ENCODE measurements at regions not wholly inside any gene's neighbourhood (a gene's known extent, or its start where the extent isn't known, plus 50 kb on each side); places are given as distances from the start of the nearest gene placed in this dataset.

- TF ChIP-seq TAF1 (IDR thresholded peaks at IDR 0.05; ENCODE audit: control insufficient read depth, extremely low read depth, insufficient read depth, low read length, severe bottlenecking) (no peak), RAD21 (CRISPR knock-in tag; conservative IDR thresholded peaks at IDR 0.05 in 1 of 2, IDR thresholded peaks at IDR 0.05 in 1 of 2) (no peak), ZMIZ1 (IDR thresholded peaks at IDR 0.05; ENCODE audit: low read depth in 2 of 2, low read length in 2 of 2) (no peak), SP2 (IDR thresholded peaks at IDR 0.05; ENCODE audit: extremely low read depth, low read depth, low read length, poor library complexity, severe bottlenecking) (no peak), HNRNPK (IDR thresholded peaks at IDR 0.05; ENCODE audit: low read depth, low read length, poor library complexity, severe bottlenecking) (no peak), POLR2AphosphoS5 (IDR thresholded peaks at IDR 0.05; ENCODE audit: control insufficient read depth, insufficient read depth, low read depth, low read length) (no peak), HDAC6 (IDR thresholded peaks at IDR 0.05; ENCODE audit: low read depth, low read length) (no peak), POLR2A (conservative IDR thresholded peaks at IDR 0.05) (no peak), ZNF239 (CRISPR knock-in tag; IDR thresholded peaks at IDR 0.05) (no peak), FOS (IDR thresholded peaks at IDR 0.05; ENCODE audit: extremely low read depth, insufficient read length) (no peak)
- TF ChIP-seq, protein P1, sequence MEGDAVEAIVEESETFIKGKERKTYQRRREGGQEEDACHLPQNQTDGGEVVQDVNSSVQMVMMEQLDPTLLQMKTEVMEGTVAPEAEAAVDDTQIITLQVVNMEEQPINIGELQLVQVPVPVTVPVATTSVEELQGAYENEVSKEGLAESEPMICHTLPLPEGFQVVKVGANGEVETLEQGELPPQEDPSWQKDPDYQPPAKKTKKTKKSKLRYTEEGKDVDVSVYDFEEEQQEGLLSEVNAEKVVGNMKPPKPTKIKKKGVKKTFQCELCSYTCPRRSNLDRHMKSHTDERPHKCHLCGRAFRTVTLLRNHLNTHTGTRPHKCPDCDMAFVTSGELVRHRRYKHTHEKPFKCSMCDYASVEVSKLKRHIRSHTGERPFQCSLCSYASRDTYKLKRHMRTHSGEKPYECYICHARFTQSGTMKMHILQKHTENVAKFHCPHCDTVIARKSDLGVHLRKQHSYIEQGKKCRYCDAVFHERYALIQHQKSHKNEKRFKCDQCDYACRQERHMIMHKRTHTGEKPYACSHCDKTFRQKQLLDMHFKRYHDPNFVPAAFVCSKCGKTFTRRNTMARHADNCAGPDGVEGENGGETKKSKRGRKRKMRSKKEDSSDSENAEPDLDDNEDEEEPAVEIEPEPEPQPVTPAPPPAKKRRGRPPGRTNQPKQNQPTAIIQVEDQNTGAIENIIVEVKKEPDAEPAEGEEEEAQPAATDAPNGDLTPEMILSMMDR (IDR thresholded peaks at IDR 0.05 in 2 of 3, conservative IDR thresholded peaks at IDR 0.05 in 1 of 3; ENCODE audit: insufficient read depth in 2 of 3, low read depth in 1 of 3, low read length in 3 of 3): no peak
- TF ChIP-seq, protein P2, sequence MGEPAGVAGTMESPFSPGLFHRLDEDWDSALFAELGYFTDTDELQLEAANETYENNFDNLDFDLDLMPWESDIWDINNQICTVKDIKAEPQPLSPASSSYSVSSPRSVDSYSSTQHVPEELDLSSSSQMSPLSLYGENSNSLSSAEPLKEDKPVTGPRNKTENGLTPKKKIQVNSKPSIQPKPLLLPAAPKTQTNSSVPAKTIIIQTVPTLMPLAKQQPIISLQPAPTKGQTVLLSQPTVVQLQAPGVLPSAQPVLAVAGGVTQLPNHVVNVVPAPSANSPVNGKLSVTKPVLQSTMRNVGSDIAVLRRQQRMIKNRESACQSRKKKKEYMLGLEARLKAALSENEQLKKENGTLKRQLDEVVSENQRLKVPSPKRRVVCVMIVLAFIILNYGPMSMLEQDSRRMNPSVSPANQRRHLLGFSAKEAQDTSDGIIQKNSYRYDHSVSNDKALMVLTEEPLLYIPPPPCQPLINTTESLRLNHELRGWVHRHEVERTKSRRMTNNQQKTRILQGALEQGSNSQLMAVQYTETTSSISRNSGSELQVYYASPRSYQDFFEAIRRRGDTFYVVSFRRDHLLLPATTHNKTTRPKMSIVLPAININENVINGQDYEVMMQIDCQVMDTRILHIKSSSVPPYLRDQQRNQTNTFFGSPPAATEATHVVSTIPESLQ (CRISPR knock-in tag; IDR thresholded peaks at IDR 0.05): no peak
- TF ChIP-seq, protein P3, sequence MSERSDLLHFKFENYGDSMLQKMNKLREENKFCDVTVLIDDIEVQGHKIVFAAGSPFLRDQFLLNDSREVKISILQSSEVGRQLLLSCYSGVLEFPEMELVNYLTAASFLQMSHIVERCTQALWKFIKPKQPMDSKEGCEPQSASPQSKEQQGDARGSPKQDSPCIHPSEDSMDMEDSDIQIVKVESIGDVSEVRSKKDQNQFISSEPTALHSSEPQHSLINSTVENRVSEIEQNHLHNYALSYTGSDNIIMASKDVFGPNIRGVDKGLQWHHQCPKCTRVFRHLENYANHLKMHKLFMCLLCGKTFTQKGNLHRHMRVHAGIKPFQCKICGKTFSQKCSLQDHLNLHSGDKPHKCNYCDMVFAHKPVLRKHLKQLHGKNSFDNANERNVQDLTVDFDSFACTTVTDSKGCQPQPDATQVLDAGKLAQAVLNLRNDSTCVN (CRISPR knock-in tag; IDR thresholded peaks at IDR 0.05): no peak
These were observed 70.1 kb upstream of the PNPT1 start for GRCh38 chr2:55763721-55764120.
